ENCODE measurements at regions not wholly inside any gene's neighbourhood (a gene's known extent, or its start where the extent isn't known, plus 50 kb on each side); places are given as distances from the start of the nearest gene placed in this dataset.

- H3K36me3 Mint-ChIP-seq, result no peaks in the 10 kb centered on the region
- H3K27me3 Mint-ChIP-seq (ENCODE audit: low read depth), result no peaks in the 10 kb centered on the region
- H3K4me3 Mint-ChIP-seq, result no peak overlapping the region
- peak overlapping the region; percentile 66 for H3K27ac Mint-ChIP-seq
- no peaks in the 10 kb centered on the region for H3K9me3 Mint-ChIP-seq
- peaks cover 27% of the 10 kb centered on the region for H3K4me1 Mint-ChIP-seq
- DNase-seq (ENCODE audit: low spot score in 2 of 2, unreplicated experiment in 2 of 2), result no peak
- TF ChIP-seq, protein P1, sequence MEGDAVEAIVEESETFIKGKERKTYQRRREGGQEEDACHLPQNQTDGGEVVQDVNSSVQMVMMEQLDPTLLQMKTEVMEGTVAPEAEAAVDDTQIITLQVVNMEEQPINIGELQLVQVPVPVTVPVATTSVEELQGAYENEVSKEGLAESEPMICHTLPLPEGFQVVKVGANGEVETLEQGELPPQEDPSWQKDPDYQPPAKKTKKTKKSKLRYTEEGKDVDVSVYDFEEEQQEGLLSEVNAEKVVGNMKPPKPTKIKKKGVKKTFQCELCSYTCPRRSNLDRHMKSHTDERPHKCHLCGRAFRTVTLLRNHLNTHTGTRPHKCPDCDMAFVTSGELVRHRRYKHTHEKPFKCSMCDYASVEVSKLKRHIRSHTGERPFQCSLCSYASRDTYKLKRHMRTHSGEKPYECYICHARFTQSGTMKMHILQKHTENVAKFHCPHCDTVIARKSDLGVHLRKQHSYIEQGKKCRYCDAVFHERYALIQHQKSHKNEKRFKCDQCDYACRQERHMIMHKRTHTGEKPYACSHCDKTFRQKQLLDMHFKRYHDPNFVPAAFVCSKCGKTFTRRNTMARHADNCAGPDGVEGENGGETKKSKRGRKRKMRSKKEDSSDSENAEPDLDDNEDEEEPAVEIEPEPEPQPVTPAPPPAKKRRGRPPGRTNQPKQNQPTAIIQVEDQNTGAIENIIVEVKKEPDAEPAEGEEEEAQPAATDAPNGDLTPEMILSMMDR (IDR thresholded peaks at IDR 0.05; ENCODE audit: unreplicated experiment), result no peak
Measured at GRCh38 chr1:243968413-243968812, 82.7 kb upstream of the ZBTB18 start.

DNA sequence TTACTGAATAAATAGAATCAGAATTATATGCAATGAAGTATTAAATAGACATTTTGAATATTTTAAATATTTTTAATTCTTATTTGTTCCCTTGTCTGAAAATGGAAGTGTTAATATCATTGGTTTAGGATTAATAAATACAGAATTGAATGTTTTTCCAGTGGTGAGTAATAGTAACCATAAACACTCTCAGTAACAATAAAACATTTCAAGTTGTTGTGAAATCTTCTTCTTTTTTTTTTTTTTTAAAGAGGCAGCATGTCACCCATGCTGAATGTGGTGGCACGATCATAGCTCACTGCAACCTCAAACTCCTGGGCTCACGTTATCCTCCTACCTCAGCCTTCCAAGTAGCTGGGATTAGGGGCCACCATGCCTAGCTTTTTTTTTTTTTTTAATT, 86.2 kb upstream of the ZBTB18 start:
- Mint-ChIP-seq H3K4me3 (no peak overlapping the region), H3K36me3 (no peaks in the 10 kb centered on the region), H3K9me3 (no peaks in the 10 kb centered on the region)

DNA sequence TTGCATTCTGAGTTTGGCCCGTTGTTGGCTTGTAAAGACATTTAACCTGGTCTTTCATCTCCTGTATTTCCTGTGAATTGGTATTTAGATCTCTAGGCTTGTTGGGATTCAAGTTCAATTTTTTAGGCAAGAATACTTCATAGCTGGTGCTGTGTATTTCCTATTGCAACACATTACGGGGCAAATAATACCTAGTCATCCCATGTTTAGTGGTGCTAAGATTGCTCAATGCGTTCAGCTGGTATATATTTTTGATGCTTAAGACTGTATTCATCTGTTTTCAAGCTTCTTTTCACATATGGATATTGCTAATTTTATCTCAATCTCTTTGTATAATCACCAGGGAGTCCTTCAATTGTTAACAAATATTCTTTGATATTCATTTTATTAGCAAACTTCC, 87.5 kb upstream of the ZBTB18 start:
- H3K36me3 Mint-ChIP-seq, result no peaks in the 10 kb centered on the region
- H3K9me3 Mint-ChIP-seq, result no peaks in the 10 kb centered on the region
- H3K4me1 Mint-ChIP-seq, result peaks cover 21% of the 10 kb centered on the region
- no peak overlapping the region for H3K4me3 Mint-ChIP-seq
- no peaks in the 10 kb centered on the region for H3K27me3 Mint-ChIP-seq (ENCODE audit: low read depth)
- no peak for DNase-seq (ENCODE audit: low spot score in 2 of 2, unreplicated experiment in 2 of 2)
- no peak overlapping the region for H3K27ac Mint-ChIP-seq
- TF ChIP-seq, protein P1 (IDR thresholded peaks at IDR 0.05; ENCODE audit: unreplicated experiment), result no peak

More for the DNA sequence above, 86.2 kb upstream of the ZBTB18 start:
- H3K27me3 Mint-ChIP-seq (ENCODE audit: low read depth), result no peaks in the 10 kb centered on the region
- DNase-seq (ENCODE audit: low spot score in 2 of 2, unreplicated experiment in 2 of 2), result no peak
- TF ChIP-seq, protein P1 (IDR thresholded peaks at IDR 0.05; ENCODE audit: unreplicated experiment), result no peak
- H3K4me1 Mint-ChIP-seq, result peaks cover 34% of the 10 kb centered on the region
- no peak overlapping the region for H3K27ac Mint-ChIP-seq

DNA sequence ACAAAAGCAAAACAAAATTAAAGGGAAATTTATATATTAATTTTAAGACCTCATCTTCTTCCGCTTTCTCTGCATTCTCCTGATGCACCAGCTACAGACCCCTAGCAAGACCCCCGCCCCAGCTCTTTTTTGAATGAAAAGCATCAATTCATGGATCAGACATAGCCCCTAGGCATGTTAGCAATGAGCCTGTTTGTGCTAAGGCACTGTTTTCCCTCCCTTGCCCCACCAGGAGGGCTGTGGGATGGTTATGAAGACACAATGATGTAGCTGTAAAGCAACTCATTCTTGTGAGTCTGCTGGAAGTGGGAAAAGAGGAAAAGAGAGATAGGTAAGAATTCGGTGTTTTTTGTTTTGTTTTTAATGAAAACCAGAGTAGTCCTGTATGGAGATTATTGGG, 88.5 kb upstream of the ZBTB18 start:
- Mint-ChIP-seq H3K9me3 (no peaks in the 10 kb centered on the region), H3K27ac (no peak overlapping the region), H3K36me3 (no peaks in the 10 kb centered on the region), H3K27me3 (ENCODE audit: low read depth) (no peaks in the 10 kb centered on the region), H3K4me1 (peaks cover 11% of the 10 kb centered on the region), H3K4me3 (no peak overlapping the region)
- DNase-seq (ENCODE audit: low spot score in 2 of 2, unreplicated experiment in 2 of 2), result no peak
- TF ChIP-seq, protein P1 (IDR thresholded peaks at IDR 0.05; ENCODE audit: unreplicated experiment), result no peak

DNA sequence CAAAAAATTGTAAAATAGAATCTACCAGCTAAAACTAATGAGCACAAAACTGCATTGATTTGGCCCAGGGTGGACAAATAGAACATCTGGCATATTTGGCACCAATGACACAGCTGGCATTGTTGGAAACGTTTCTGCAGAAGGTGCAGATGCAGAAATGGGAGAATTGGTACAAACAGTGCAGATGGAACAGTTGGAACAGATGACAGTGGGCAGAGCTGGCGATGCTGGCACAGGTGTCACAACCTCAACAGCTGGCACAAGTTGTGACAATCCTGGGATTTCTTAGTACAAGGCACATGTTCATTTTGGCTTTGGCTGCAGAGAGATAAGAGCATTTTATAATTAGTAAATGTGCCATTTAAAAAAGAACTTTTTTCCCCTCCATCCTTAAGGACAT, 91.1 kb upstream of the ZBTB18 start:
- H3K36me3 Mint-ChIP-seq, result no peaks in the 10 kb centered on the region
- H3K4me1 Mint-ChIP-seq, result peaks cover 9% of the 10 kb centered on the region
- H3K4me3 Mint-ChIP-seq, result no peak overlapping the region
- H3K27me3 Mint-ChIP-seq (ENCODE audit: low read depth), result no peaks in the 10 kb centered on the region
- no peaks in the 10 kb centered on the region for H3K9me3 Mint-ChIP-seq
- TF ChIP-seq, protein P1 (IDR thresholded peaks at IDR 0.05; ENCODE audit: unreplicated experiment), result no peak
- no peak overlapping the region for H3K27ac Mint-ChIP-seq
- DNase-seq (ENCODE audit: low spot score in 2 of 2, unreplicated experiment in 2 of 2), result no peak

DNA sequence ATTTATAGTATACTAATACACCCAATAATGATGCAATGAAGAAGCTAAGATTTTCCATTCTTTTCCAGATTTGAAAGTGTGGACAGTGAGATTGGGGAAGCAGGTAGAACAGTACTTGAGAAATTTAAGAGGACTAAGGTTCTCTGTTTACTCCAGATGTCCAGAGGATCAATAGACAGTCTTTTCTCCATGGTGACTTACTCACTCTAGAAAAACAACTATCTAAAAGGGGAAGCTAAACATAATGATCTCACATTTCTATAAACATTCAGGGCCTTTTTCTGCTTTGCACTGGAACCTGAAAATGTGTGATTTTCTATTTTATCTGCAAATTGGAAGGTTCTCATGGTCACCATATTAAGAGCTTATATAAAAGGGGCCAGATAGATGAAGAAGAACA, 93.9 kb upstream of the ZBTB18 start:
- Mint-ChIP-seq H3K4me3 (no peak overlapping the region), H3K27ac (no peak overlapping the region), H3K9me3 (no peaks in the 10 kb centered on the region), H3K36me3 (no peaks in the 10 kb centered on the region), H3K27me3 (ENCODE audit: low read depth) (no peaks in the 10 kb centered on the region), H3K4me1 (peaks cover 8% of the 10 kb centered on the region)
- TF ChIP-seq, protein P1 (IDR thresholded peaks at IDR 0.05; ENCODE audit: unreplicated experiment), result no peak
- DNase-seq (ENCODE audit: low spot score in 2 of 2, unreplicated experiment in 2 of 2), result no peak
